NCI-H82 treated with DMSO at 0.1 percent for 48 hours (cell line): ENCODE measurements at regions not wholly inside any gene's neighbourhood (a gene's known extent, or its start where the extent isn't known, plus 50 kb on each side); places are given as distances from the start of the nearest gene placed in this dataset.
"Not testable (repeated sequence)": the region's sequence is repeated elsewhere in the genome, so short reads cannot be mapped to it uniquely, and the experiment has no call there.

Source experiments
- DNase-seq: peaks from one replicate; lab custom pipeline; 2025; ENCODE audit not compliant: unreplicated experiment; lab: John Stamatoyannopoulos, UW

DNA sequence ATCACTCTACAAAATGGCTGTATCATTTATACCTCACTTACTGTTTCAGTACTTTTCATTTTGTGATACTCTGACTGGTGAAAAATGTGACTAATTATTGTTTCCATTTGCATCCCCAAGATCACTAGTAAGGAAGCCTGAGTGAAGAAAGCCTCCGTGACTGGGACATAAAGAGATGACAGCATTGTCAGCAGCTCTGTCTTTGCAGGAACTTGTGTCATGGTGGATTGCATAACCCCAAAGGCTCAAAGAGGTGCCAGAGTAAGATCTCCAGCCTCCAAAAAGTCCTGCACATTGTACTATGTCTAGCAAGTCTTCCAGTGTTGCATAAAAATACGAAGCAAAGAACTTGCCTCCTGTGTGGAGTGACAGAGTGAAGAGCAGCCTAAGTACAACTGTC is 187.5 kb upstream of the CRIM1 start:
- DNase-seq = no peak

DNA sequence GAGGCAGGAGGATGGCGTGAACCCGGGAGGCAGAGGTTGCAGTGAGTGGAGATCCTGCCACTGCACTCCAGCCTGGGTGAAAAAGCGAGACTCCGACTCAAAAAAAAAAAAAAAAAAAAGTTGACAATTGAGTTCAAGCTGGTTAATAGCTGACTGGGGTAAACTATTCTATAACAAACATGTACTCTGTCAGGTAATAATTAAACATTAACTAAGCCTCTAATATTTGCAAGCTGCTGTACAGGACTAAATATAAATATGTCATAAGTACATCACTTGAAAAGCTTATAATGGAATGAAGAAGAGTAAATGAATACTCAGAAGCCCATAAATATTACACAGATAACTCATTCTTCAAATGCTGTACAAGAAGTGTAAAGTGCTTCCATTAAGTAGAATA is 190.4 kb upstream of the CRIM1 start:
- DNase-seq = no peak

DNA sequence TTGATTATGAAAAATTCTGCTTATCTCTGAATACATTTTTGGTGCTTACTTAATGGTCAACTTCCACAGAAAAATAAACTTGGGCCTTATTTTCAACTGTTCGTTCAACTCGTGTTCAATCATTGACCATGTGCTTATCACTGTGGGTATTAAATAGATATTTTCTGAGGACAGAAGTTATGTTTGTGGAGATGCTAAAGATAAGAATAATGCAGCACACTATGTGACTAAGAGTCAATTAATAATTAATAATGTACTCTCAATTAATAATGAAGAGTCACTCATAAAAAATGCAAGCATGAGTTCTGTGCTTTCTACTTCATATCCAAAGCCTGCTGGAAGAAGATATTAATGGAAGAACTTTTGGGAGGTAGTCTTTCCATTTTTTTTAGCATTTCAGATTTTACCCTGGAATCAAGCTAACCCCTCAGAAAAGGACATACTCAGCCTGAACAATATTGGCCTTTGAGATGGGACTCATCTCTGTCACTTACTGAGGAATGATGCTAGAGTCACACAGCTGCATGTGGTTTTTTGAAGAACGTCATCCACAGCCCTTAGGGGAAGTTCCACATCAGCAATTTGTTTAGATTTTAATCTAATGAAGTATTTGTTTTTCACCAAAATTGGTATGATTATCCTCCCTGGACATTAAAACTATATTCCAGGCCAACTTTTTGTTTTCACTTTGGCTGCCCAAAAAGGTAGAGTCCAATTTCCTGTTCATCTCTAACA is 191.9 kb upstream of the CRIM1 start:
- DNase-seq = no peak

DNA sequence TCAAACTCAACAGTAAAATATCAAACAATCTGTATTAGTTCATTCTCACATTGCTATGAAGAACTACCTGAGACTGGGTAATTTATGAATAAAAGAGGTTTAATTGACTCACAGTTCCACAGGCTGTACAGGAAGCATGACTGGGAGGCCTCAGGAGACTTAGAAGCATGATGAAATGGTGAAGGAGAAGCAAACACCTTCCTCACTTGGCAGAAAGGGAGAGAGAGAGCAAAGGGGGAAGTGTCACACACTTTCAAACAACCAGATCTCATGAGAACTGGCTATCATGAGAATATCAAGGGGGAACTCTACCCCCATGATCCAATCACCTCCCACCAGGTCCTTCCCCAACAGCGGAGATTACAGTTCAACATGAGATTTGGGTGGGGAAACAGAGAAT is 198.5 kb upstream of the CRIM1 start:
- DNase-seq = not testable (repeated sequence)

DNA sequence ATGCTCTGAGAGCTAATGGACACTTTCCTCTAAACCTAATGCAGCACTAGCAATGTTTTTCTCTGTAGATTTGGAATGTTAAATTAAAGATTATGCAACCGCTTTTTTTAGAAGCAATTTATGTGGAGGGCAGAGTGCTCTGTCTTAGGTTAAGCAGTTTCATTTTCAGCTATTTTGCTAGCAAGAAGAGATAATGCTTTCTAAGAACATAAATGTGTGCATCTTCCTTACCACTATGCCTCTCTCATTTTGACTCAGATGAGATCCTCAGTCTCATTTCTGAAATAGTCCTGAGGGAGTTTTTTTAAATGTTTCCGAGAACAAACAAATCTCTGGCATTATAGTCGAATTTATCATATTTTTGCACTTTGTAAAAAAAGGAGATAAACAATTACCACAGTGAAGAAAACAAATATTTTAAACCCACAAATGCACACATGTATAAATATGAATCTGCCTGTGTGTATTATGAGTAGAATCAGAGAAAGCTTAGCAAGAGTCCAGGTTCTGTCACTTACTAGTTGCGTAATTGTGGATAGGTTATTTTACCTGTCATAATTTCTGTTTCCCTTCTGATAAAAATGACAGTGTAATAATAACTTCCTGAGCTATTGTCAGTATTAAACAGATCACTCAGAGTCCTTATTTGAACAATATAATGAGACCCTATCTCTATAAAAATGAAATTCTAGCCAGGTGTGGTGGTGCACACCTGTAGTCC is 207.7 kb upstream of the CRIM1 start:
- DNase-seq = no peak

DNA sequence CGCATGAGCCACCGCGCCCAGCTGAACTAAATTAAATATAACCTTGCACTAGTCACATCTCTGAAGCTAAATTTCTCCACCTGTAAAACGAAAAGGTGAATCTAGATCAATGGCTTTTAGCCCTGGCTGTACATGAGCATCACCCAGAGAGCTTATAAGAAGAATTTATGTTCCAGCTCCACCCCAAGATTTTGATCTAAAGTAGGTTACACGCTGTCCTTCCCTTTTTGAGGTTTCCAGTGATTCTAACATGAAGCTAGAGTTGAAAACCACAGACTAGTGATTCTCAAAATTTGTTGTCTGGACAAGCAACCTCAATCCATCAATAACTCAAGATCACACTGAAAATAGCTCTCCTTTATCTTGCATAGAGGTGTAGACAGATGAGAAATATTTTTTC is 208.8 kb upstream of the CRIM1 start:
- no peak for DNase-seq

DNA sequence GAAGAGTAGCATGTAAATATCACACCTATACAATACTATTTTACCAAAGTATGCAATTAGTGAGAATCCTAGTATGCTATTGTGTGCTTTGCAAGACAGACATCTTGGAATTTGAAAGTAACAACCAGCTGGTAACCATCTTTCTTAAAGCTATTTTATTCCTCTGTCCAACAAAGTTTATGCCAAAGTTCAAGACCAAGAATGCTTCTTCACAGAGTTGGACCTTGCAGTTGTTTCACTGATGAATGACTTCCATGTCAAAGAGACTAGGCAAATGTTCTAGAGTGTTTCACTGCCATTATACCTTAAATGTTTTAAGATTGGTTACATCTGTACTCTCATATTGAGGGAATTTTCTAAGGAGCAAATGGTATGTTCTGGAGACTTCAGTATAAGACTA is 215.2 kb upstream of the CRIM1 start:
- DNase-seq = no peak

DNA sequence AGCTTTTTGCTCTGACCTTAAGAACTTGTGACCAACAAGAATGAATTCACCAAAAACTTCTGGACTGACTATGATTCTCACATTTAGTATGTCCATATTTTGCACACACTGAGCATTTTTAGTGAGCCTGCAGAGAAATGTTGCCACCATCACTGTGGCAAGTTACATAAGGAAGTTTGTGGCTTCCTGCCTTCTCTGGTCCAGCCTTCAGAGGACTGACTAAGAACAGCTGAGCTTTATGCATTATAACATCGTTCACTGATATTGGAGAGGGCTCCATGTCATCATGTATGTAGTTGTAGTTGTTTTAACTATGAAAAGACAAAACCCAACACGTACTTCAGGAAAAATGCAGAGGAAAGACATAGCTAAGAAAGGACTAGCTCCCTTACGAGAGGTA is 218.0 kb upstream of the CRIM1 start:
- no peak for DNase-seq

DNA sequence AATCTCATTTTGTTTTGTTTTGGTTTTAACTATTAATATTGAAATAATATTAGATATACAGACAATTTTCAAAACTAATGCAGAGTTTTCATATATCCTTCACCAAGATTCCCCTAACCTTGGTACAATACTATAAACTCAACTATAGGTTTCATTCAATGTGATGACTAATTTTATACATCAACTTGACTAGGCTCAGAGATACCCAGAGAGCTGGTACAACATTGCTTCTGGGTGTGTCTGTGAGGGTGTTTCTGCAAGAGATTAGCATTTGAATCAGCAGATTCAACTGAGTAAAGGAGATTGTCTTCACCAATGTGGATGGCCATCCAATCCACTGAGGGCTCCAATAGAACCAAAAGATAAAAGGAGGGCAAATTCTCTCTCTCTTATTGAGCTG is 221.3 kb upstream of the CRIM1 start:
- DNase-seq = no peak

DNA sequence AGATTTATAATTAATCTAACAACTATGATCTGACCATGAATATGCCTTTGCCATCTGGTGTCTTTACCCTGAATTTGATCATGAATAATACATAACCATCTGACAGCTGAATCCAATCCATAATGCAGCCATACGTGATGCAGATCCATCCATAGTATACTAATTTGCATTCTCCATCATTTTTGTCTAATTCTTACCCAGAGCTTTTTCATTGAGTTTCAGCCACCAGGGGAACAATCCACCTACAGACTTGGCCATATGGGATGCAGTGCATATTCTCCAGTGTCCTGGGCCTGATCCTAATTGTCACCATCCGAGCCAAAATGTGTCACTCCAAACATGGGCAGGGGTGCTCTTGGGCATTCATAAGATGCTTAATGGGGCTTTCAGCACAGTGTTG is 227.2 kb upstream of the CRIM1 start:
- DNase-seq = no peak

DNA sequence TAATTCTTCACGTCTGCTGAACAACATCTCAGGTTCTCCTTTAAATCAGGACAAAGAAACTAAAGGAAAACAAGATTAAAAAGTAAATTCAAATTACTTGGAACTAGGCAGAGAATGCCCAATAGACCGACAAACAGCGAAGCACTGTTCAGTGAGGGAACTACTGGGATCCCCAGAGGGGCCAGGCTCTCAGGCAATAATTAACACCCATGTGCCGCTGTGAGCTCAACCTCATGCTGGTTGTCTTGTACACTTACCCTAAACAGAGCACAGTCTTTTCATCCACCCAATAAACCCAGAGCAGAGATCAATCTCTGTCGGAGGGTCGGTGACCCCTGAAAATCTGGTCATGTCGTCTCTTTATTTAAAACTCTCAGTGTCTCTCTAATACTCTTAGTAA is 229.9 kb upstream of the CRIM1 start:
- DNase-seq = no peak

DNA sequence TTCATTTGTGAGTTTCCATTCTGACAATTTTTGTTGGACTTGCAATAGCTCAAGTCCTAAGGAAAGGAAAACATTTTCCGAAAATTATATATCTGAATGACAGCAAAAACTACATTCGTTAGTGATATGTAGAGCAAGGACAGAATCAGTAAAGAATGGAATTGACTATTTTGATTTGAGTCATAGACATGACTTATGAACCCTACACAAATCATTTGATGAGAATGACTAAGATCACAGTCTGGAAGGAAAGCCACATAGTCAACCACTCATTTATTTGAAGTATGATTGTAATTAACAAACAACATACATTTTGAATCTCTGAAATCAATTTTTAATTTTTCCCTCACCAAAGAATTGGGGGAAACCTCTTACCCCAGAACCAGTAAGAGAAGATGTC is 231.6 kb upstream of the CRIM1 start:
- no peak for DNase-seq

DNA sequence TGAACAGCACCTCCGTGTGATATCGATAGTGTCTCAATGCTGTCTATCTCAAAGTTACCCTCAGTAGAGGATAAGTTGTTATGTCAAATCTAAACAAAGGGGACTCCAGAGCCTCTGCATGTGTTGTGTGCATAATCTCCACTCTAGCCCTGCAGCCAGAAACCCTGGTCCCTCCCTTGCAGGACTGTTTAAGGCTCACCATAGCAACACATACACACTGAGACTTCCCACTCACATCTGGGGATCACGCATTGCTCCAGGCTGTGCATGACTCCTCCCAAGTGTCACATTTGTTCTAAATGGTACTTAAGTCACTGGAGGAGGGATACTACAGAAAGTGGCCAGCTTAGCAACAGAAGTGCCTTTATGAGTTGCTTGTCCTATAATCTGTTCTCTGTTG is 258.6 kb upstream of the CRIM1 start:
- DNase-seq = no peak

DNA sequence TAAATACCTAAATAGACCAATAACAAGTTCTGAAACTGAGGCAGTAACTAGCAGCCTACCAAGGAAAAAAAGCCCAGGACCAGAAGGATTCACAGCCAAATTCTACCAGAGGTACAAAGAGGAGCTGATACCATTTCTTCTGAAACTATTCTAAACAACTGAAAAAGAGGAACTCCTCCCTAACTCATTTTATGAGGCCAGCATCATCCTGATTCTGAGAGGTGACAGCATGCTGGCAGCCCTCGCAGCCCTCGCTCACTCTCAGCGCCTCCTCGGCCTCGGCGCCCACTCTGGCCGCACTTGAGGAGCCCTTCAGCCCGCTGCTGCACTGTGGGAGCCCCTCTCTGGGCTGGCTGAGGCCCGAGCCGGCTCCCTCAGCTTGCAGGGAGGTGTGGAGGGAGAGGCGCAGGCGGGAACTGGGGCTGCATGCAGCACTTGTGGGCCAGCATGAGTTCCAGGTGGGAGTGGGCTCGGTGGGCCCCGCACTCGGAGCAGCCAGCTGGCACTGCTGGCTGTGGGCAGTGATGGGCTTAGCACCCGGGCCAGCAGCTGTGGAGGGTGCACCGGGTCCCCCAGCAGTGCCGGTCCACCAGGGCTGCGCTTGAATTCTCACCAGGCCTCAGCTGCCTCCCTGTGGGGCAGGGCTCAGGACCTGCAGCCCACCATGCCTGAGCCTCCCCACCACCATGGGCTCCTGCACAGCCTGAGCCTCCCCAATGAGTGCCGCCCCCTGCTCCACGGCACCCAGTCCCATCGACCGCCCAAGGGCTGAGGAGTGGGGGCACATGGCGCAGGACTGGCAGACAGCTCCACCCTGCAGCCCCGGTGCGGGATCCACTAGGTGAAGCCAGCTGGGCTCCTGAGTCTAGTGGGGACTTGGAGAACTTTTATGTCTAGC is 263.5 kb upstream of the CRIM1 start:
- DNase-seq = not testable (repeated sequence)

DNA sequence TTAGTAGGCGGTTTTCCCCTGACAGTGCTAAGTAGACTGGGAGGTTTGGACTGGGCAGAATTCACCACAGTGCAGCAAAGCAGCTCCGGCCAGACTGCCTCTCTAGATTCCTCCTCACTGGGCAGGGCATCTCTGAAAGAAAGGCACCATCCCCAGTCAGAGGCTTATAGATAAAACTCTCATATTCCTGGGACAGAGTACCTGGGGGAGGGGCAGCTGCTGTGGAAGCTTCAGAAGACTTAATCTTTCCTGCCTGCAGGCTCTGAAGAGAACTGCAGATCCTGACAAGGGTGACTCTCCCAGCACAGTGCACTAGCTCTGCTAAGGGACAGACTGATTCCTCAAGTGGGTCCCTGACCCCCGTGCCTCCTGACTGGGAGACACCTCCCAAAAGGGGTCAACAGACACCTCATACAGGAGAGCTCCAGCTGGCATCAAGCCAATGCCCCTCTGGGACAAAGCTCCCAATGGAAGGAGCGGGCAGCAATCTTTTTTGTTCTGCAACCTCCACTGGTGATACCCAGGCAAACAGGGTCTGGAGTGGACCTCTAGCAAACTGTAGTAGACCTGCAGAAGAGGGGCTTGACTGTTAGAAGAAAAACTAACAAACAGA is 266.8 kb upstream of the CRIM1 start:
- no peak for DNase-seq

DNA sequence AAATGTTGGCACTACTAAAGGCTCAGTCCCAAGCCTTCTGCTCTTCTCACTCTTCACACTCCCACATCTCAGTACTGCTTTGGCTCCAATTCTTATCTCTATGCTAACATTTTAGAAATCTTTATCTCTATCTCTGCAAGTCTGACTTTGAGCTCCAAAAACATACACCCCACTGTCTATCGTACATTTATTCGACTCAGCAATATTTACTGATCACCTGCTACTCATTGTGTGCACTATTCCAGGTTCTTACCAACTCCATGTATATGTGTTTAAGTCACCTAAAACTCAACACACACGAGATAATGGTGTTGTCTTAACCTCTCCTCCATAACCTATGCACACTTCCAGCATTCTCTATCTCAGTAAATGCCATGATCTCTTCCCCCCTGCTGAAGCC is 268.2 kb upstream of the CRIM1 start:
- DNase-seq = no peak

DNA sequence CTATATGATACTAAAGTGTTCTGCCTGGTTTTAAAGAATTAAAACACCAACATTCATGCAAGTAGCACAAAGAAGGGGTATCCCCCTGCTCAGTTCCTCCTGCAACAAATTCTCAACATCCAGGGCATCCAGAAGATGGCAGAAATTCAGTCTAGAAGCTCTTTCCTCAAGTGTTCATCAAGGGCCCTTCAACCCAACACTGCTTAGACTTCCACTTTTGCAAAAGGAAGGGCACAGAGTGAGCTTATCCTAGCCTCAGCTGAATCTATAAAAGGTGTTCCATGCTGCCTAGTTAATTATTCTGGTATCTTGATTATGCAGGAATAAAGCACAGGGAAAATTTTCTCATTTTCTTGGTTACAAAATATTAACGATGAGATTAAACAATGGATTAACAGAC is 275.8 kb upstream of the CRIM1 start:
- DNase-seq = no peak

DNA sequence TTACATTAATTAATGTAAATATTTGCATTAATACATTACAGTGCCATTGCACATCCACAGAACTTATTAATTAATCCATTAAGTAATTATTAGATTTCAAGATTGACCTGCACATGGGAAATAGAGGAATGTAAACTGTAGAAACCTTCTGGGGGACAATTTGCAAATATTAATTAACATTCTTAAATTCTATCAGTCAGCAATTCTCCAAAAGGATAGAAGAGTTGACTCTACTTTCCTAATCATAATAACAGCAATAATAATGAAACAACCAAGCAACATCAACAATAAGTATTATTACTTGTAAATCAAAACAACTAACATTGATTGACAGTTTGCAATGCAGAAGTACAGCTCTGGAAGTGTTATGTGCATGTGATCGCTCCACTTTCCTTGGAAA is 281.6 kb upstream of the CRIM1 start:
- DNase-seq = no peak

DNA sequence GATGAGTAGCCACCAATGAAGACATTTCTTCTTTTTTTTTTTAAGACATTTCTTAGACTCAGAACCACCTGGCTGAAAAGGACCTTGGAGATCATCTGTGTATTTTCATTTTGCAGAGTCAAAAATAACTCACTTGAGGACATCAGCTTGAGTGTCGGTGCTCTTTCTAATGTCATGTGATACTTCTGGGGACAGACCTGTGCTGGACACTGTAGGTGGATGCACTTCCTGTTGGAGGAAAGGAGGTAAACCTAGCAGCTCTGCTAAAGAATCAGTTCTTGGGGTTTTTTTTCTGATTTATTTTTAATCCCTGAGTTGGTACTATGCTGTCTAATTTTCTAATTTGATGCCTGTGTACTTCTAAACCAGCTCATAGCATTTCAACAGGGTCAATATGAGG is 283.9 kb upstream of the CRIM1 start:
- DNase-seq = no peak

DNA sequence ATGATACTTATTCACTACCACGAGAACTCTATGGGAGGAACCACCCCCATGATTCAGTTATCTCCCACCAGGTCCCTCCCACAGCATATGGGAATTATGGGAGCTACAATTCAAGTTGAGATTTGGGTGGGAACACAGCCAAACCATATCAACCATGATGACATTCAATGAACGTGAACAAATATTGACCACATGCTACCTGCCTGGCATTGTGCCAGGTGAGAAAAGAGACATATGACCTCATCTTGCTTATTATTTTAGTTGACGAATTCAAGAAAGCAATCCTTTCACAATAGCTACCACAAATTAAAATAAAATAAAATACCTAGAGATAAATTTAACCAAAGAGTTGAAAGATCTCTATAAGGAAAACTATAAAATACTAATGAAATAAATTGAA is 286.5 kb upstream of the CRIM1 start:
- DNase-seq = no peak

DNA sequence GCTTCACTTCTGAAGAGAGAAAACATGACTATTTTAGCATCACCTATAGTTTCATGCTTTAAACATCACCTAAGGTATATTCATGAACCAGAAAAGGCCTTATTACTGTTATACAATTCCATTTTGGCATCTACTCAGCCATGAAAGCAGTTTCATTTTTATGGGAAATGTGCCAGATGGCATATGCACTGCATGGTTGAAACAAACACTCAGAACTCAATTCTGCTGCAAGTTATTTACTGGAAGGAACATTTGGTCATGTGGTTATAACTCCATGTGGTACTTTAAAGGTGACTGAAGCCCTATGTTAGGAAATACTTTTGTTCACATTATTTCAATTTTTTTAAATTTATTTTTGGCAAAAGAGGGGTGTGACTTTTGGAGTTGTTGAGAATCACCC is 287.5 kb upstream of the CRIM1 start:
- no peak for DNase-seq

DNA sequence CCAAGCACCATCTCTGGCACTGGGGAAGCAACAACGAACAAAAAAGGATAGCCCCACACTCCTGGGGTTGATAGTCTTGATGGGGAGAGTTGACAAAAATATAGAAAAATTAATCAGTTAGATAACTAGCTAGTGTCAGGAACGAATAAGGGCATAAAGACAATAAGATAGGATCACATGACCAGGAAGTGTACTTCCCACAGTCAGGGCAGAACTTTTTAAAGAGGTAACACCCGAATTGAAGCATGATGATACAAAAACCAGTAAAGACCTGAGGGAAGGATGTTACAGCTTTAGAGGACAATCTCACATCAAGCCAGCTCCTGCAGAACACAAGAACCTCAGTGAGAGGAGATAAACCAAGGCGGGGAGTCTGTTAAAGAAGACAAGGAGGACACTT is 295.4 kb upstream of the CRIM1 start:
- DNase-seq = no peak
